Osteoblast (primary cell): ENCODE measurements at regions not wholly inside any gene's neighbourhood (a gene's known extent, or its start where the extent isn't known, plus 50 kb on each side); places are given as distances from the start of the nearest gene placed in this dataset.

Source experiments
- DNase-seq: peaks from one replicate; pipeline ENCODE4 v3.0.0; 2011; ENCODE audit warnings: low spot score, mixed read lengths; ENCODE audit not compliant: insufficient read length; ENCODE audit errors: missing footprints
- H2AFZ ChIP-seq: 2 replicates; pipeline ENCODE4 v1.6.0; 2011; ENCODE audit warnings: mild to moderate bottlenecking, low read length
- H3K27ac ChIP-seq: 2 replicates; pipeline ENCODE4 v1.5.1; 2011; ENCODE audit warnings: mild to moderate bottlenecking, low read depth, low read length, moderate library complexity
- H3K27me3 ChIP-seq: 2 replicates; pipeline ENCODE4 v1.6.0; 2012; ENCODE audit warnings: mild to moderate bottlenecking, control low read depth, inconsistent platforms, low read length, moderate library complexity; ENCODE audit not compliant: insufficient read depth
- H3K36me3 ChIP-seq: 2 replicates; pipeline ENCODE4 v1.5.1; 2011; ENCODE audit warnings: mild to moderate bottlenecking, low read length, control low read depth, moderate library complexity; ENCODE audit not compliant: insufficient read depth
- H3K4me1 ChIP-seq: 2 replicates; pipeline ENCODE4 v1.5.1; 2011; ENCODE audit warnings: mild to moderate bottlenecking, low read length, control low read depth, moderate library complexity; ENCODE audit not compliant: insufficient read depth
- H3K4me2 ChIP-seq: 2 replicates; pipeline ENCODE4 v1.6.0; 2011; ENCODE audit warnings: mild to moderate bottlenecking, low read length; ENCODE audit not compliant: insufficient read depth
- H3K4me3 ChIP-seq: fragments of 200-600 bp; sonication (generic); 3 replicates; pipeline ENCODE4 v1.5.1; 2012; ENCODE audit warnings: mild to moderate bottlenecking, low read length, inconsistent platforms; ENCODE audit not compliant: insufficient read depth
- H3K79me2 ChIP-seq: 2 replicates; pipeline ENCODE4 v1.6.0; 2012; ENCODE audit warnings: mild to moderate bottlenecking, low read length, control low read depth, inconsistent platforms; ENCODE audit not compliant: insufficient read depth
- H3K9me3 ChIP-seq: 2 replicates; pipeline ENCODE4 v1.5.1; 2011; ENCODE audit warnings: low read depth, low read length, control low read depth
- H4K20me1 ChIP-seq: 2 replicates; pipeline ENCODE4 v1.6.0; 2012; ENCODE audit warnings: mild to moderate bottlenecking, low read length, control low read depth; ENCODE audit not compliant: insufficient read depth
- CTCF ChIP-seq: IDR thresholded peaks from 2 replicates; pipeline ENCODE4 v1.5.1; 2011; ENCODE audit warnings: mild to moderate bottlenecking, low read depth, low read length, moderate library complexity; ENCODE audit errors: extremely low read depth

- no peaks in the 10 kb centered on the region for H3K36me3 ChIP-seq
- H3K4me2 ChIP-seq, result no peak overlapping the region
- TF ChIP-seq CTCF, result no peak
- no peaks in the 10 kb centered on the region for H3K4me1 ChIP-seq
- H3K9me3 ChIP-seq, result no peaks in the 10 kb centered on the region
- no peaks in the 10 kb centered on the region for H4K20me1 ChIP-seq
- H3K4me3 ChIP-seq, result no peak overlapping the region
- no peak overlapping the region for H2AFZ ChIP-seq
- no peak overlapping the region for H3K27ac ChIP-seq
- no peaks in the 10 kb centered on the region for H3K79me2 ChIP-seq
- H3K27me3 ChIP-seq, result no peaks in the 10 kb centered on the region
- no peak for DNase-seq
Measured at GRCh38 chr22:34437140-34437539, 516.9 kb upstream of the LARGE1 start.

GRCh38 chr22:34454598-34454997, 534.3 kb upstream of the LARGE1 start:
- H2AFZ ChIP-seq, result no peak overlapping the region
- no peaks in the 10 kb centered on the region for H3K4me1 ChIP-seq
- no peaks in the 10 kb centered on the region for H3K36me3 ChIP-seq
- no peak overlapping the region for H3K4me3 ChIP-seq
- no peaks in the 10 kb centered on the region for H4K20me1 ChIP-seq
- no peak for TF ChIP-seq CTCF
- no peaks in the 10 kb centered on the region for H3K27me3 ChIP-seq
- H3K4me2 ChIP-seq, result no peak overlapping the region
- DNase-seq, result no peak
- no peaks in the 10 kb centered on the region for H3K79me2 ChIP-seq
- no peak overlapping the region for H3K27ac ChIP-seq
- no peaks in the 10 kb centered on the region for H3K9me3 ChIP-seq

- DNase-seq, result no peak
- no peak for TF ChIP-seq CTCF
- no peaks in the 10 kb centered on the region for H3K4me1 ChIP-seq
- no peaks in the 10 kb centered on the region for H3K79me2 ChIP-seq
- no peak overlapping the region for H2AFZ ChIP-seq
- no peak overlapping the region for H3K4me2 ChIP-seq
- peaks cover 5% of the 10 kb centered on the region for H3K9me3 ChIP-seq
- H4K20me1 ChIP-seq, result no peaks in the 10 kb centered on the region
- H3K36me3 ChIP-seq, result no peaks in the 10 kb centered on the region
- no peak overlapping the region for H3K27ac ChIP-seq
- no peak overlapping the region for H3K4me3 ChIP-seq
- H3K27me3 ChIP-seq, result no peaks in the 10 kb centered on the region
Measured at GRCh38 chr22:34462795-34463194, 542.5 kb upstream of the LARGE1 start.

GRCh38 chr22:34475886-34476285, 555.6 kb upstream of the LARGE1 start:
- no peaks in the 10 kb centered on the region for H3K27me3 ChIP-seq
- H3K36me3 ChIP-seq, result no peaks in the 10 kb centered on the region
- H2AFZ ChIP-seq, result no peak overlapping the region
- no peaks in the 10 kb centered on the region for H4K20me1 ChIP-seq
- H3K4me3 ChIP-seq, result no peak overlapping the region
- H3K4me2 ChIP-seq, result no peak overlapping the region
- no peaks in the 10 kb centered on the region for H3K4me1 ChIP-seq
- no peak overlapping the region for H3K27ac ChIP-seq
- peaks cover 3% of the 10 kb centered on the region for H3K9me3 ChIP-seq
- no peak for TF ChIP-seq CTCF
- H3K79me2 ChIP-seq, result no peaks in the 10 kb centered on the region
- DNase-seq, result no peak
